Endodermal cell (in vitro differentiated cells): ENCODE measurements at regions not wholly inside any gene's neighbourhood (a gene's known extent, or its start where the extent isn't known, plus 50 kb on each side); places are given as distances from the start of the nearest gene placed in this dataset.

Source experiments
- DNase-seq: peaks from one replicate; pipeline ENCODE4 v3.0.0-alpha.2; 2017
- H3K27ac ChIP-seq: 2 replicates; pipeline ENCODE4 v1.5.1; 2013; ENCODE audit warnings: mild to moderate bottlenecking, low read depth, low read length, moderate library complexity
- H3K27me3 ChIP-seq: 2 replicates; pipeline ENCODE4 v1.6.1; 2013; ENCODE audit warnings: mild to moderate bottlenecking, low read length, moderate library complexity; ENCODE audit not compliant: insufficient read depth, control insufficient read depth, poor library complexity, severe bottlenecking
- H3K36me3 ChIP-seq: 2 replicates; pipeline ENCODE4 v1.7.0; 2013; ENCODE audit warnings: mild to moderate bottlenecking, low read length, moderate library complexity; ENCODE audit not compliant: control insufficient read depth, insufficient read depth
- H3K4me1 ChIP-seq: one replicate; pipeline ENCODE4 v1.7.0; 2013; ENCODE audit warnings: low read length; ENCODE audit not compliant: control insufficient read depth, insufficient read depth
- H3K4me3 ChIP-seq: 2 replicates; pipeline ENCODE4 v1.5.1; 2013; ENCODE audit warnings: mild to moderate bottlenecking, low read length, moderate library complexity
- H3K9ac ChIP-seq: 2 replicates; pipeline ENCODE4 v1.6.1; 2013; ENCODE audit warnings: mild to moderate bottlenecking, low read length, moderate library complexity; ENCODE audit not compliant: poor library complexity, severe bottlenecking; ENCODE audit errors: extremely low read depth
- H3K9me3 ChIP-seq: 2 replicates; pipeline ENCODE4 v1.6.1; 2013; ENCODE audit warnings: mild to moderate bottlenecking, low read length, moderate library complexity; ENCODE audit not compliant: control insufficient read depth
- H3K27ac Mint-ChIP-seq: 2 replicates; pipeline ENCODE4 v1.8.0; 2020; ENCODE audit warnings: mixed read lengths
- H3K27me3 Mint-ChIP-seq: 2 replicates; pipeline ENCODE4 v1.8.0; 2021; ENCODE audit warnings: mild to moderate bottlenecking, mixed read lengths; ENCODE audit not compliant: insufficient read depth
- H3K36me3 Mint-ChIP-seq: 2 replicates; pipeline ENCODE4 v1.8.0; 2020; ENCODE audit warnings: low read depth, mixed read lengths
- H3K4me1 Mint-ChIP-seq: 2 replicates; pipeline ENCODE4 v1.8.0; 2020; ENCODE audit warnings: mixed read lengths
- H3K4me3 Mint-ChIP-seq: 2 replicates; pipeline ENCODE4 v1.8.0; 2020; ENCODE audit warnings: mild to moderate bottlenecking, moderate library complexity, mixed read lengths
- H3K9me3 Mint-ChIP-seq: 2 replicates; pipeline ENCODE4 v1.8.0; 2020; ENCODE audit warnings: mild to moderate bottlenecking, mixed read lengths
- WGBS, 2 experiments: methylation state at CpG; one replicate each; pipeline versions ENCODE4 v1.1.5 to v1.1.7; 2013; ENCODE audit warnings: missing lambda C conversion rate in 2 of 2, mixed read lengths in 1 of 2; ENCODE audit not compliant: insufficient coverage in 1 of 2, insufficient read length in 1 of 2; 5-methylcytosine and 5-hydroxymethylcytosine counted together
- TF ChIP-seq, protein P1 (sequence below): fragments of 200-600 bp; sonication (generic); conservative IDR thresholded peaks from 2 replicates; pipeline ENCODE4 v1.5.0; 2021; ENCODE audit warnings: antibody characterized with exemption, mild to moderate bottlenecking

DNA sequence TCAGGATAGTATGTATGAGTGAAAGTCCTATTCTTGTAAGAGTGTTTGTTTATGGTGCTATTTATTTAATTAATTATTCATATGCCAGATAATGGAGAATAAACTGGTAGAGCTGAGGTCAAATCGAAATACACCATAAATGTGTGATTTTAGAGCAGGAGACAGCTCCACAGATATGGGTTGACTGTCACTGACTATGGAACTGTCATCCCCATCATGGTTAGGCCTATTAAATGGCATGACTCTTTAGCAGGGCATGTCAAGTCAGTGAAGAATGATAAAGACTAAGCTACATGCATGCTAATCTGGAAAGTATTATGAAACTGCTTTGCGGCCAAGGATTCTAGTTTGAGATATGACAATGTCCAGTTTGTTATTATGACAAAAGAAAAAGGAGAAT lies 658.6 kb downstream of the ISL1 start:
- no peaks in the 10 kb centered on the region for H3K27me3 Mint-ChIP-seq
- Histone ChIP-seq H3K9ac (no peak overlapping the region), H3K27me3 (no peaks in the 10 kb centered on the region), H3K27ac (no peak overlapping the region), H3K36me3 (no peaks in the 10 kb centered on the region), H3K4me3 (no peak overlapping the region), H3K4me1 (no peaks in the 10 kb centered on the region), H3K9me3 (no peaks in the 10 kb centered on the region)
- H3K4me3 Mint-ChIP-seq: no peak overlapping the region
- H3K27ac Mint-ChIP-seq: no peak overlapping the region
- H3K4me1 Mint-ChIP-seq: no peaks in the 10 kb centered on the region
- no peaks in the 10 kb centered on the region for H3K9me3 Mint-ChIP-seq
- TF ChIP-seq, protein P1, sequence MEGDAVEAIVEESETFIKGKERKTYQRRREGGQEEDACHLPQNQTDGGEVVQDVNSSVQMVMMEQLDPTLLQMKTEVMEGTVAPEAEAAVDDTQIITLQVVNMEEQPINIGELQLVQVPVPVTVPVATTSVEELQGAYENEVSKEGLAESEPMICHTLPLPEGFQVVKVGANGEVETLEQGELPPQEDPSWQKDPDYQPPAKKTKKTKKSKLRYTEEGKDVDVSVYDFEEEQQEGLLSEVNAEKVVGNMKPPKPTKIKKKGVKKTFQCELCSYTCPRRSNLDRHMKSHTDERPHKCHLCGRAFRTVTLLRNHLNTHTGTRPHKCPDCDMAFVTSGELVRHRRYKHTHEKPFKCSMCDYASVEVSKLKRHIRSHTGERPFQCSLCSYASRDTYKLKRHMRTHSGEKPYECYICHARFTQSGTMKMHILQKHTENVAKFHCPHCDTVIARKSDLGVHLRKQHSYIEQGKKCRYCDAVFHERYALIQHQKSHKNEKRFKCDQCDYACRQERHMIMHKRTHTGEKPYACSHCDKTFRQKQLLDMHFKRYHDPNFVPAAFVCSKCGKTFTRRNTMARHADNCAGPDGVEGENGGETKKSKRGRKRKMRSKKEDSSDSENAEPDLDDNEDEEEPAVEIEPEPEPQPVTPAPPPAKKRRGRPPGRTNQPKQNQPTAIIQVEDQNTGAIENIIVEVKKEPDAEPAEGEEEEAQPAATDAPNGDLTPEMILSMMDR: no peak
- DNase-seq: no peak
- 78 to 88% methylated on average over 1 to 2 of the region's 2 CpGs for WGBS, 2 experiments
- no peaks in the 10 kb centered on the region for H3K36me3 Mint-ChIP-seq

DNA sequence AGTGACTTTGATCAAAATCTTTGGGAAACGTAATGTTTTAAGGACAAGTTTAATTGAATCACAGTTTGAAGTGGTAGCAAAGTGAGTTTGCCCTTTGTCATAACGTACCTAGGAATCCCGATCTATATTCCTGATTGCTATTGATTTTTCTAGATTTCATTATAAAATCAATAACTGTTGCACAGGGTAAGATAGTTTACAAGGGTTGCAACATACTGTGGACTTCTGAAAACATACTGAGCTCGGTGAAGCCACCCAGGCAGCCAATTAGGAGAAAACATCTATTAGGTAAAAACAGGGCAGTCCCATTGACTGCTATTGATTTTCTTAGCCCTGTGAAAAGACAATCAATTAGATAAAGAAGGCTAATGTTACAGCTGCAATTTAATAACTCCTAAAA lies 659.9 kb downstream of the ISL1 start:
- H3K27ac ChIP-seq: no peak overlapping the region
- H3K9me3 ChIP-seq: no peaks in the 10 kb centered on the region
- Mint-ChIP-seq H3K4me3 (no peak overlapping the region), H3K27ac (no peak overlapping the region), H3K4me1 (no peaks in the 10 kb centered on the region), H3K36me3 (no peaks in the 10 kb centered on the region), H3K9me3 (no peaks in the 10 kb centered on the region), H3K27me3 (no peaks in the 10 kb centered on the region)
- TF ChIP-seq, protein P1: no peak
- H3K4me3 ChIP-seq: no peak overlapping the region
- no peaks in the 10 kb centered on the region for H3K27me3 ChIP-seq
- DNase-seq: no peak
- H3K9ac ChIP-seq: no peak overlapping the region
- WGBS, 2 experiments: 88 to 94% methylated on average over 4 of the region's 4 CpGs
- no peaks in the 10 kb centered on the region for H3K4me1 ChIP-seq
- H3K36me3 ChIP-seq: no peaks in the 10 kb centered on the region

DNA sequence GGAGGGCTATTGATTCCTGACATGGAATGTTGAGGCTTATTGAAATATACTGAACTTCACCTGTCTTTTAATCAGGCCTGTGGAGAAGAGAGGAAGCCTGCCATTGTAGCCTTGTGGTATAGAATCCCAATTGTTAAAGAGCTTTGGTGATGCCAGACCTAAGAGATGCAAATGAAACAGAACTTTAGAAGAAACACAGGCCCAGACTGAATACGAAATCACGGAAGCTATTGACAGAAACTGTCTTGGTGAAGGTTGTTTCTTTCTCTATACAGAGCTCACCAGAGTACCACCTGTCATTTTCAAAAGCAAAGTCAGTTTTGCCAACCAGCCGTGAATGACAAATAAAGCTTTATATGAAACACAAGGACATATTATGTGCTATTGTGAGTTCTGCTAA lies 660.3 kb downstream of the ISL1 start:
- TF ChIP-seq, protein P1: no peak
- no peaks in the 10 kb centered on the region for H3K27me3 Mint-ChIP-seq
- H3K36me3 Mint-ChIP-seq: no peaks in the 10 kb centered on the region
- no peak overlapping the region for H3K27ac ChIP-seq
- H3K4me3 Mint-ChIP-seq: no peak overlapping the region
- no peaks in the 10 kb centered on the region for H3K9me3 ChIP-seq
- no peaks in the 10 kb centered on the region for H3K27me3 ChIP-seq
- no peak overlapping the region for H3K9ac ChIP-seq
- H3K4me3 ChIP-seq: no peak overlapping the region
- no peaks in the 10 kb centered on the region for H3K36me3 ChIP-seq
- H3K9me3 Mint-ChIP-seq: no peaks in the 10 kb centered on the region
- 71 to 84% methylated on average over 3 of the region's 3 CpGs for WGBS, 2 experiments
- no peak for DNase-seq
- no peaks in the 10 kb centered on the region for H3K4me1 ChIP-seq
- H3K27ac Mint-ChIP-seq: no peak overlapping the region
- H3K4me1 Mint-ChIP-seq: no peaks in the 10 kb centered on the region
